ENCODE measurements at regions not wholly inside any gene's neighbourhood (a gene's known extent, or its start where the extent isn't known, plus 50 kb on each side); places are given as distances from the start of the nearest gene placed in this dataset.

DNA sequence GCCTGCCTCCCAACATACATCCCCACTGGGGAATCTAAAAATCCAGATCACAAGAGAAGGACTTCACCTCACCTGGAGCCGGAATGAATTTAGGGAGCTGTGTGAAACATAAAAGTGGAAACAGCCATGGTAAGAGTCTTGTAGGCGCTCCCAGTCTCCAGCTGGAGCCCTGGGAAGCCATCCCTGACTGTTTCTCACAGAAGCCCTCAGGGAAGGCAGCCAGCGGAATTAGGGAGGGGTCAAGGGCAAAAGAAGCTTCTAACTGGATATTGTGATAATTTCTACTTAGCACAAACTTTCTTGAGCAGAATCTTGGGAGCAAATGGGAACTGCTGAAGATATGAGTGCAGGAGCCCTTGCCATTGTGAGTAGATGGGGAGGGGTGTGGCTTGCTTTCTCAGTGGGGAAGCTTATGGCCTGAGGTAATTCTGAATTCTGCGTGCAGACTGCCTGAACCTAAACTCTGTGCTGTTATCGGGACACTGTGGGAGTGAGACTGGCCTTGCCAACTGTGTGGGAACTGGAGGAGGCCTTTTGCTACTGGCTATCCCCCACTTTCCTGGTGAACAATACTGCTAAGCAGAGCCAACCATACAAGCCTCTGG is 174.4 kb upstream of the SMC2 start:
- DNase-seq (ENCODE audit: low spot score): no peak

DNA sequence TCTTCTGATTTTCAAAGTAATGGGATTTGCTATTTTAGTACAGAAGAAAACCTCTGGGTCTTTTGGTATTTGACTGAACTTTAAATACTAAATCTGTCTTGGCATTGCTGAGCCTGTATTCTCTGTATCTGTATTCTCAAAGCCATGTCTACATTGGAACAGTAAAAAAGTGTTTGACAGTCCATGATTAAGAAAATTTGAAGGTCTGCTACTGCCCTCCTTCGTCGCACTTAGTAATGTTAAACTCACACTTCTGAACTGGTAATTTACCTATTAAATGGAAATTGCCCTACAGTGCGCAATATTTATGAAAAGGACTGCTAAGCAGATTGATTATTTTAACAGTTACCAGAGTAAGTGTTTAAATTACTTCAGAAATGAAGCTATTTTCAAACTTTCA is 165.7 kb upstream of the SMC2 start:
- no peak for DNase-seq (ENCODE audit: low spot score)

GRCh38 chr9:103941104-103941503 is 153.0 kb upstream of the SMC2 start:
- DNase-seq (ENCODE audit: low spot score): no peak

DNA sequence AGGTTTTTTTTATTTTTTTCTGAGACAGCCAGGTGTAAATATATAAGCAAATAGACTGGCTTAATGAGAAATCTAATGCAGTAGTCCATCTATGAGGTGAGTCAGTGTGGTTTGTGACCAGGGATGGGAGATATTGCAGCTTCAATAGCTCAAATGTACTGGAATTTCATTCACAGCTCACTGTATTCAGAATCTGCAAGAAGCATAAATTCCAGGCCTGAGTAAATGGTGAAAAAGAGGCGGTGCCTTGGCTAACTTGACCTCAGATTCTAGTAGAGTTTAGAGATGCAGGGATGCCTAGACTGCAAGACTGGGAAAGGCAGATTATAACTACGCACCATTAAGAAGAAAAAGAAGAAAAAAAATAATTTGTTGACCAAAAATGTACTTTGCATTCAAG is 151.9 kb upstream of the SMC2 start:
- DNase-seq (ENCODE audit: low spot score): no peak

- DNase-seq (ENCODE audit: low spot score): no peak
These were observed 151.5 kb upstream of the SMC2 start for GRCh38 chr9:103942651-103943050.

DNA sequence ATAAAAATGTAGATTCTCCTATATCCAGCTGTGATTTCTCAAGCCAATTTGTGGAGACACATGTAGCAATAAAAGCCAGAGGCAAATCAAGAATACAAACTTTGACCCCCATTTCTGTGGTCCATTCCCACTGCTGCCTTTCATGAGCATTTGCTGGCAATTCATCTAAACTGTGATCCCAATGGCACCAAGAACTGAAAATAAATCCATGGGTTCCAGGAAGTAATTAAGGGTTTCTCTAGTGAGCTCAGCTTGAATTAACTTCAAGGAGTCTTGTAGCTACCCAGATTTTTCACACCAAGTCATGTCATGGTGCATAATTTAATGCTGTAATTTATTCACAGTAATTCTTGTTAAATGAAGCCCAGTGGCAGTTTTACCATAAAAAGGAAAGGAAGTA is 145.0 kb upstream of the SMC2 start:
- DNase-seq (ENCODE audit: low spot score): no peak

DNA sequence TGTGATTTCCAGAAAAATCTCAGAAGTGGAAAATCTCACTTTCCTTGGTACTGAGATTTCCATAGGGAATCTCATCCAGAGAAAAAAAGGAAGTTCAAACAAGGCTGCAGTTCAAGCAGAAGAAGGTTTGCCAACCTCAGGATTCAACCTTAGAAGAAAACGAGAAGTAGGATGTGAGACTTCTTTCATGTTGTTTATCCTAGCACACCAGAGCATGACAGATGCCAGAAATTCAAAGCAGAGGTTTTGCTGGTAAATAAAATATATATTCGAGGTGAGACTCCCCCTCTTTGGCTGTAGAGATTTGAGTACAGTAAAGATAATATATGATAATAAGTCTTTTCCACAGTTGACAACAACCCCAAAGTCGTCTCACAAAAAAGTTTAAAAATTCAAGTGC is 116.9 kb upstream of the SMC2 start:
- no peak for DNase-seq (ENCODE audit: low spot score)

- no peak for DNase-seq (ENCODE audit: low spot score)
These were observed 115.7 kb upstream of the SMC2 start for GRCh38 chr9:103978396-103978795.

DNA sequence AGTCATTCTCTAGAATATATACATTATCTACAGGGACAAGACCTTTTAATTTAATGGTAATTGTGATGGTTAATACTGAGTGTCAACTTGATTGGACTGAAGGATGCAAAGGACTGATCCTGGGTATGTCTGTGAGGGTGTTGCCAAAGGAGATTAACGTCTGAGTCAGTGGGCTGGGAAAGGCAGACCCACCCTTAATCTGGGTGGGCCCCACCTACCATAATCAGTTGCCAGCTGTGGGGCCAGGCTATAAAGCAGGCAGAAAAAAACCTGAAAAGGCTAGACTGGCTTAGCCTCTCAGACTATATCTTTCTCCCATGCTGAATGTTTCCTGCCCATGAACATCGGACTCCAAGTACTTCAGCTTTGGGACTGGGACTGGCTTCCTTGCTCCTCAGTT is 112.2 kb upstream of the SMC2 start:
- DNase-seq (ENCODE audit: low spot score): no peak

- DNase-seq (ENCODE audit: low spot score): no peak
These were observed 109.0 kb upstream of the SMC2 start for GRCh38 chr9:103985077-103985476.

DNA sequence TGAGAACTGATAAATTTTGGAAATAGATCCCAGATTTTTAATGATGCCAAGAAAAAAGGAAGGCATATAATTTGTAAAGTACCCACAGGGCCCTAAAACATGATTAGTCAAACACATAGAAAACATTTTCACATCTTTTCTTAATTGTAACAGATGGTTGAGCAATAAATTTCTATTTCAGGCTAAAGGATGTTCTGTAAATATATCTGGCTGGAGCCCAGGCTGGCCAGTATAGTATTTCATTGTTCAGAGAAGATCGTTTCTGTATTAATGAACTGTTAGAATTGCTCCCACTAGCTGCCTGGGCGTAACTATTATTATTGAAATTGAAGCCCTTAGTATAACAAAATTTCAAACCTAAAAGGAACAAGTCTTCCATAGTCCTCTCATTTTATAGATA is 105.3 kb upstream of the SMC2 start:
- DNase-seq (ENCODE audit: low spot score): no peak

DNA sequence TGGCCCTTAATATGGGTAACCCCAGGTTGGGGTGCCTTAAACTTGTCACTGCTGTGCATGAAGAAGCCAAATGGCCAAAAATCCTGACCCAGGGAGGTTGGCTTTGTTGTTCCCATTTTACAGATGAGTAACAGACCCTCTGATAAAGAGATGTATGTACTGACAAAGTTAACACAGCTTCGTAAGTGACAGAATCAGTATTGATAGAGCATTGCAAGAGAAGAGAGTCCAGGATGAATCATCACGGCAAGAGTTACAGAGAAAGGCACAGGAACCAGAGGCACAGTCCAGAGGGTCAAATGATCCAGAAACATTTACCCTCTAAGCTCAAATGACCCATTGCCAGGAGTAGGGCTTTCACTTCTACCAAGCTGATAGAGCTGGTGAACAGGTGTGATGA is 103.8 kb upstream of the SMC2 start:
- DNase-seq (ENCODE audit: low spot score): no peak

GRCh38 chr9:103991001-103991400 is 103.1 kb upstream of the SMC2 start:
- no peak for DNase-seq (ENCODE audit: low spot score)

- DNase-seq (ENCODE audit: low spot score): no peak
These were observed 102.4 kb upstream of the SMC2 start for GRCh38 chr9:103991698-103992097.

- DNase-seq (ENCODE audit: low spot score): no peak
These were observed 101.0 kb upstream of the SMC2 start for GRCh38 chr9:103992938-103993579.

- no peak for DNase-seq (ENCODE audit: low spot score)
These were observed 96.2 kb upstream of the SMC2 start for GRCh38 chr9:103997856-103998370.

GRCh38 chr9:103999375-104000062 is 94.6 kb upstream of the SMC2 start:
- DNase-seq (ENCODE audit: low spot score): no peak

DNA sequence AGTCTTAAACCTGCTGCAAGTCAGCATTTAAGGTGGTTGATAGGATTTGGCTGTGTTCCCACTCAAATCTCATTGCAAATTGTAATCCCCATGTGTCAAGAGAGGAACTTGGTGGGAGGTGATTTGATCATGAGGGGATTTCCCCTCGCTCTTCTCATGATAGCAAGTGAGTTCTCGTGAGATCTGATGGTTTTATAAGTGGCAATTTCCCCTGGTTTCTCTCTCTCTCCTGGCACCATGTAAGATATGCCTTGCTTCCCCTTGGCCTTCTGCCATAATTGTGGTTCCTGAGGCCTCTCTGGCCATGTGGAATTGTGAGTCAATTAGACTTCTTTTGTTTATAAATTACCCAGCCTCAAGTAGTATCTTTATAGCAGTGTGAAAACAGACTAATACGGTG is 84.3 kb upstream of the SMC2 start:
- DNase-seq (ENCODE audit: low spot score): no peak

- no peak for DNase-seq (ENCODE audit: low spot score)
These were observed 72.0 kb upstream of the SMC2 start for GRCh38 chr9:104022083-104022482.

- DNase-seq (ENCODE audit: low spot score): no peak
These were observed 69.0 kb upstream of the SMC2 start for GRCh38 chr9:104025104-104025503.

DNA sequence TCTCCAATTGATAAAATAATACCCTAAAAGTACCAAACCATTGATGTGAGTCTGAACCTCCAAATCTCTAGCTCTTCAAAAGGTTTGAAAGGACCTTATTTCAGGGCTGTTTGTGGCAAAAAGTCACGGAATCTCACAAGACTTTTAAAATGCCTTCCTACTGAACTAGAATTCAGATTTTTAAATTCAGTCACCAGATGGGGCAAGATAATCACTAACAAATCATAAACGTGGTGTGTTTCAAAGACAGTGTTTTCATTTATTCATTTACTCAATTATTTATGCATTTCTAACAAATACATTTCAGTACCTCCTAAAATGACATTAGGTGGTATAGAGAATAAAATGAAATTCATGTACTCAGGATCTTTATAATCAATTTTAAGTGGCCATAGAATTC is 68.2 kb upstream of the SMC2 start:
- no peak for DNase-seq (ENCODE audit: low spot score)

DNA sequence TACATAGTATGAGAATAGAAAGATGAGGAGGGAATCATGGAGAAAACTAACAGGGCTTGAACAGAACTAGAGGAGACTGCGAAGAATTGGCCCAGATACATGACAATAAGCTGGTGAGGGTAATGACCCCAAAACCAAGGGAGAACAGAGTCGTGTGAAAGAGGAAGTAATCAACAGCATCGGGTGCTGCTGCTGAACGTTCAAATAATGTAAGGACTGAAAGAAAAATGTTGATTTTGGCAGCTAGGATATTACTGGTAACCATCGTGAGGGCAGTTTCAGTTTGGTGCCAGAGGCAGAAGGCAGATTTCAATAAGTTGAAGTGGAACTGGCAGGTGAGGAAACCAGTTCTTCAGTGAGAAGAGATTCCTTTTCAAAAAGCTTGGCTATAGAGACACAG is 66.8 kb upstream of the SMC2 start:
- DNase-seq (ENCODE audit: low spot score): no peak

DNA sequence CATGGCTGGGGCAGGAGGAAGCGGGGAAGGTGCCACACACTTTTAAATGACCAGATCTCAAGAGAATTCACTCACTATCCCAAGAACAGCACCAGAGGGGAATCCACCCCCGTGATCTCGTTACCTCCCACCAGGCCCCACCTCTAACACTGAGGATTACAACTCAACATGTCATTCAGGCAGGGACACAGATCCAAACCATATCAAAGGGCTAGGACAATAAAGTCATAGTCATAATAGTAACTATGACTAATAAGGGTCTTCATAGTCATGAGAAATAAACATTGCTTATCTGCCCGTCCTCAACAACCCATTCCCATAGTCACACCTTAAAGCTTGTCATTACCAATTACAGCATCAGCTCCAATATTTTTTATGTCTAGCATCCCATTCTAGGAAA is 65.3 kb upstream of the SMC2 start:
- no peak for DNase-seq (ENCODE audit: low spot score)
